Immature natural killer cell (primary cell): ENCODE measurements at regions not wholly inside any gene's neighbourhood (a gene's known extent, or its start where the extent isn't known, plus 50 kb on each side); places are given as distances from the start of the nearest gene placed in this dataset.

Experiments used
- DNase-seq, 3 donors: peaks; one replicate each; pipeline ENCODE4 v3.0.0; 2022; ENCODE audit warnings: mixed read lengths in 1 of 3
- H3K27ac Mint-ChIP-seq, 6 donors: one replicate each; pipeline ENCODE4 v1.8.0; 2020; ENCODE audit warnings: mixed read lengths in 6 of 6, mild to moderate bottlenecking in 5 of 6, inconsistent platforms in 4 of 6, moderate library complexity in 3 of 6
- H3K27me3 Mint-ChIP-seq, 3 donors: one replicate each; pipeline ENCODE4 v1.8.0; 2020 to 2021; ENCODE audit warnings: low read depth in 3 of 3, mild to moderate bottlenecking in 3 of 3, mixed read lengths in 3 of 3, moderate library complexity in 3 of 3, inconsistent platforms in 1 of 3
- H3K36me3 Mint-ChIP-seq, 3 donors: one replicate each; pipeline ENCODE4 v1.8.0; 2020; ENCODE audit warnings: mixed read lengths in 3 of 3, inconsistent platforms in 2 of 3, mild to moderate bottlenecking in 2 of 3
- H3K4me1 Mint-ChIP-seq, 2 donors: one replicate each; pipeline ENCODE4 v1.8.0; 2020; ENCODE audit warnings: inconsistent platforms in 2 of 2, mild to moderate bottlenecking in 2 of 2, mixed read lengths in 2 of 2, moderate library complexity in 1 of 2
- H3K4me3 Mint-ChIP-seq, 5 donors: one replicate each; pipeline ENCODE4 v1.8.0; 2020; ENCODE audit warnings: mild to moderate bottlenecking in 5 of 5, mixed read lengths in 5 of 5, inconsistent platforms in 3 of 5, moderate library complexity in 3 of 5
- H3K9me3 Mint-ChIP-seq, 6 donors: one replicate each; pipeline ENCODE4 v1.8.0; 2020; ENCODE audit warnings: mild to moderate bottlenecking in 6 of 6, mixed read lengths in 6 of 6, inconsistent platforms in 4 of 6, moderate library complexity in 3 of 6

DNA sequence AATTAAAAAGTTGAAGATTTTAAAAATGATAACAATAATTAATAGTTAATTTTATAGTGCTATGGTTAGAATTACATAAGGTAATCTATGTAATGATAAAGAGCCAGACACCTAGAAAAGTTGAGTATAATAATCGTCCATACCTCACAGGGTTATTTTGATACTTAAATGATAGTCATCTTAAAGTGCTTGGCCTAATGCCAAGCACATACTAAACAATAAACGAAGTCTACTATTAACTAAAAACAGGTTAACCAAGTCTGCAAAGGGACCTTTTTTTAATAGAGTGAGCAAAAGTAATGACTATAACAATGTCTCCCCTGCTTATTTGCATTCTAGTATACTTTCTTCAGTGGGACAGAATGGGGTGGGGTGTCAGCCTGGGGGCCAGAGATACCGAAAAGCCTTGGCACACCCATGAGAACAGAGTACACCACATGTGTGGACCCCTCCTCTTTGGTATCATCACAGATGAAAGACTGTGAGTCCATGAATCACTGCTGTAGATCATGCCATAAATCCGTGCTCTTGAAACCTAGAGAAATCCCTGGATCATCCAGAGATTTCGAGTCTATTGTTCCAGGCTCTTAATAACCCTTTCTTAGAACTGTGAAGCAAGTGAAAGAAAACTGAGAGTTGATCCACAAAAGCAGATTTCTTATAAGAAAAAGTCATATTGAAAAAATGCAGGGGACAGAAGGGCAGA, 249.5 kb downstream of the PRELID2 start:
- Mint-ChIP-seq H3K27ac (no peak overlapping the region), H3K27me3 (peaks cover 0 to 3% (median 2%) of the 10 kb centered on the region in 3 donors), H3K4me3 (no peak overlapping the region), H3K36me3 (no peaks in the 10 kb centered on the region), H3K9me3 (peaks cover 6 to 41% (median 17%) of the 10 kb centered on the region in 6 donors), H3K4me1 (no peaks in the 10 kb centered on the region)
- no peak for DNase-seq

DNA sequence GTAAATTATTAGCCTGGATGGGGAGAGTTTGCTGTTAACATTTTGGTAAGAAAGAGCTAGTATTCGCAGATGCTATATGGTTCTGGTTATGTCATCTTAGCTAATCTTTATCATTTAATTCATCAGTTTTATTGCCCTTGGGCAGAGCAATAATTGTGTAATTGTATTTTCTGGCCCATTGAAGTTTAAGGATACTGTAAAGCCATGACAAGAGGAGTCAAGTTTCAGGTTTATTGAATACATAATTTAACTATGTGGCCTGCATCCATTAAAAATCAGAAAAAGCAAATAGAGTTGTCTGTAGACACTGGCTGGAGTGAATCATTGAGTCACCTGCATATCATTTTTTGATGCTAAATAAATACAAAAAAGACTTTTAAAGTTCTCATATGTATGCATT, 255.8 kb downstream of the PRELID2 start:
- Mint-ChIP-seq H3K27me3 (peaks cover 0 to 3% (median 0%) of the 10 kb centered on the region in 3 donors), H3K9me3 (peaks cover 20 to 50% (median 37%) of the 10 kb centered on the region in 6 donors), H3K4me1 (no peaks in the 10 kb centered on the region), H3K36me3 (no peaks in the 10 kb centered on the region), H3K4me3 (no peak overlapping the region), H3K27ac (no peak overlapping the region)
- DNase-seq = no peak

DNA sequence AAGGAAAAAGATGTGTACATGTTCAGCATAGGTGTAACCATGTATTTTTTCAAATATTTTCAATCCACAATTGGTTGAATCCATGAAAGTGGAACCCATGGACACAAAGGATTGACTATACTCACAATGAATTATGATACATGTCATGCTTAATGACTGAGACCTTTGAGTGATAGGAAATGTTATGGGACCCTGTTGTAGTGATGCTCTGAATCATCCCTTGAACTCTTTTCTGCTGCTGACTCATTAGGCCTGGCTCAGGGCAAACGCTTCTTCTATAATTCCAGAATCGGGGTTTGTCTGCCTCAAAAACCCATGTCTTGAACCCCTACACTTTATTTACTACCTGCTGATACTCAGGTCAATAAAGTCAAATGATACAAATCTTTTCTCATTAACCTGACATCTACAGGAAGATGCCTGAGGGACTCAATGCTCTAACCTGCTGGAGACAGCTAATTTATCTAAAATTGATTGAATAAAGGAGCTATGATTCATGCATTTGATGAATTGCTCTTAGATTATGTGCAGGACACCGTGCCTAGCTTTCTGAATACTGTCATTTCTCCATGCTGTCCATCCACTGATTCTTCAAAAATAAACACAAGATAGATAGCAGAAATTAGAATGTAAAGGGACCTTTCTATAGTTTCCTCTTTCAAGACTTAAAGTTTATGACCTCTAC, 260.1 kb downstream of the PRELID2 start:
- no peak for DNase-seq
- Mint-ChIP-seq H3K9me3 (peaks cover 14 to 43% (median 35%) of the 10 kb centered on the region in 6 donors), H3K4me3 (no peak overlapping the region), H3K36me3 (no peaks in the 10 kb centered on the region), H3K27me3 (peaks cover 0 to 2% (median 0%) of the 10 kb centered on the region in 3 donors), H3K4me1 (no peaks in the 10 kb centered on the region), H3K27ac (no peak overlapping the region)

DNA sequence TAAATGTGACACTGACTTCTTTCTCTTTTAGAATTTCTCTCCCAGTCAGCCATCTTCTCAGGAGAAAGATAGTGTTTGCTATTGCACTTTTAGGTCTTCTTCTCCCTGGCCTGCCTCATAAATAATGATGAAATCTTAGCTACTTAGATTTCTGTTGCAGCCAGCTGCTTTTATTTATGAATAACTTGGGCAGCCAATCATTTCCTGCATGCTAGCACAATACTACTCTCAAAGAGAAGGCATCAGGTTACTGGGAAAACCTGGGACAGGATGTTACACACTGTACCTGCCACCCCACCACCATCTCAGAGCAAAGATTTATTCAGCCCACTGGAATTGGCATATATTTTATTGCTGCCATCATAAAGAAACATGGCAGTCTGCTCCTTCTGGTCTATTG, 266.6 kb downstream of the PRELID2 start:
- H3K27ac Mint-ChIP-seq = no peak overlapping the region
- peaks cover 0 to 5% (median 4%) of the 10 kb centered on the region in 3 donors for H3K27me3 Mint-ChIP-seq
- DNase-seq = no peak
- H3K9me3 Mint-ChIP-seq = peaks cover 8 to 27% (median 18%) of the 10 kb centered on the region in 6 donors
- no peaks in the 10 kb centered on the region for H3K36me3 Mint-ChIP-seq
- no peak overlapping the region for H3K4me3 Mint-ChIP-seq
- no peaks in the 10 kb centered on the region for H3K4me1 Mint-ChIP-seq

DNA sequence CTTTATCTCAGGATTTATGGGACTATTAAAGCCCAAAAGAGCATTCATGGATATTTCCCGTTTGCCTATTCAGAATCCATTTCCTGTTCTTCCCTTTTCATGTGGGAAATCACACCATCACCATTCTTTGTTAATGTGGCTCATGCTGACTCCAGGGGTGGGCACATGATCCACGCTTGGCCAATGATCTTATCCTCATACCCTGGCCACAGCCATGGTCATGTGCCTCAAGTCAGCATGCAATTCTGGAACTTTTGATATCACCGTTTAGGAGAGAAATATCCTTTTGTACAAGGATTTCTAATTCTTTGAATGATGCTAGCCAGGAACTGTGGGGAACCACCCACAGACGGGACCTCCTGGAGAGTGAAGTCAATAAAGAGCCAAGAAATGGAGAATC, 272.2 kb downstream of the PRELID2 start:
- Mint-ChIP-seq H3K27ac (no peak overlapping the region), H3K4me3 (no peak overlapping the region), H3K9me3 (peaks cover 4 to 32% (median 14%) of the 10 kb centered on the region in 6 donors), H3K27me3 (peaks cover 0 to 3% (median 2%) of the 10 kb centered on the region in 3 donors), H3K4me1 (no peaks in the 10 kb centered on the region), H3K36me3 (no peaks in the 10 kb centered on the region)
- DNase-seq = no peak

DNA sequence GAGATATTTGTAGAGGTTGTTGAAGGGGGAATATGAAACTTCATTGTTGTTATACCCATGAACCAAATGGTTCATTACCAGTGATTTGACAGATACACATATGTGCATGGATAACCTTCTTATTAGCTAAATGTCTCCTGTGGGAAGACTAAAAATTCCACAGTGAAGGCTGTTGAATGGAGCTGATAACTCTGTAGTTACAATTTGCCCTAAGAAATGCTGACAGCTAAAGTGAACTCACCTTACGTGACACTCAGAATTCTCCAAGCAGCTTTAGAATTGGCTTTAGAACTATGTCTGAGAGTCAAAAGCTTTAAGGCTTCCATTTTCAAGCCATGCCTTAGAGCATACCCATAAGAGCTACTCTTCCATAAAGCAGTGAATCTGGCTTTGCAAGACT, 276.9 kb downstream of the PRELID2 start:
- H3K4me3 Mint-ChIP-seq = no peak overlapping the region
- H3K27ac Mint-ChIP-seq = no peak overlapping the region
- no peaks in the 10 kb centered on the region for H3K4me1 Mint-ChIP-seq
- no peak for DNase-seq
- H3K9me3 Mint-ChIP-seq = peaks cover 7 to 39% (median 17%) of the 10 kb centered on the region in 6 donors
- H3K27me3 Mint-ChIP-seq = no peaks in the 10 kb centered on the region
- no peaks in the 10 kb centered on the region for H3K36me3 Mint-ChIP-seq

DNA sequence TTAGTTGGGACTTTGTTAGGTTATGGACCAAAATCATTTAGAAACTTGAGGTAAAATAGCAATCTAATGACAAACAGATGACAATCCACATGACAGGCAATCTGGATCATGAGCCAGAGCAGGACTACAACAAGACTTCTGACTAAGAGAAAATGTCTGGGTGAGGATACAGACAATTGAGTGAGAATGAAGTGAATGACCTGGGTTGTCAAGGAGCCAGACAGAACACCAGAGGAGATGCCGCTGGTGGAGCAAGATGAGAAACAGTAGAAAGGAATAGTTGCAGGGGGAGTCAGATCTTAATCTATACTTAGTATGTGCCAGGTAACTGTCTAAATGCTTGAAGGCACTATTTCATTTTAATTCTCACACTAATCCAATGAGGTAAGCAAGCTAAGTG, 277.8 kb downstream of the PRELID2 start:
- no peak for DNase-seq
- no peaks in the 10 kb centered on the region for H3K27me3 Mint-ChIP-seq
- no peaks in the 10 kb centered on the region for H3K4me1 Mint-ChIP-seq
- H3K4me3 Mint-ChIP-seq = no peak overlapping the region
- H3K9me3 Mint-ChIP-seq = peaks cover 7 to 35% (median 16%) of the 10 kb centered on the region in 6 donors
- H3K27ac Mint-ChIP-seq = no peak overlapping the region
- H3K36me3 Mint-ChIP-seq = no peaks in the 10 kb centered on the region

DNA sequence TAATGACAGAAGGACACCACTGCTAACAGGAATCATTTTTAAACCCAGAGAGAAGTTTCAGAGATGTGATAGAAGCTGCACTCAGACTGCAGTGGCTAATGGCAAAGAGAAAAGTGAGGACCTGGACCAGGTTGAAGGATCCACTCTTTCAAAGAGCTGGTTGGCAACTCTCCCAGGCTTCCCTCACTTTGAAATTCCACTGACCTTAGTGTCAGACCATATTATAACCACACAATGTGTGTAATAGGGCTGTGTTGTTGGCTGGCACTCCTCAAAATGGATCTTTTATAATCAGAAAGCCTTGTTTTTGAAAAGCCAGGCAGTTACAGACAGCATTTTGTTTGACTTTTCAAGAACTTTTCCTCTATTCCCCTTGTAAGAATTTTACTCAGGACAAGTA, 280.7 kb downstream of the PRELID2 start:
- H3K4me1 Mint-ChIP-seq = no peaks in the 10 kb centered on the region
- no peak for DNase-seq
- no peak overlapping the region for H3K27ac Mint-ChIP-seq

DNA sequence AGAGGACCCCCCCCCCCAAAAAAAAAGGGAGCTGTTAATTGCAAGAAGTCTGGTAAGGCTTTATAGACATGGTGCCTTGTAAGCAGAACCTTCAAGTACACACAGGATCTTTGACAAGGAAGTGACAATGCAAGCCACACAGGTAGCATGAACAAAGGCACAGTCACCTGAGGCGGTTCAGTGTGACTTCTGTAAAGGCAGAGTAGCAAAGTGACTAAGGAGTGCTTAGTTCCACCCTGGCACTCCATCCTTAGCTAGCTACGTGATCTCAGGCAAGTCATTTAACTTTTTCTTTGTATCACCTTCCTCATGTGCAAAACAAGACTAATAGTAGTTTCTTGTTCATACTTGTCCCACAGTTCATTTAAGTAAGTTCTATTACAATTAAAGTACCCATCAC, 282.0 kb downstream of the PRELID2 start:
- H3K4me3 Mint-ChIP-seq = no peak overlapping the region

More for the DNA sequence above, 280.7 kb downstream of the PRELID2 start:
- Mint-ChIP-seq H3K9me3 (peaks cover 6 to 31% (median 12%) of the 10 kb centered on the region in 6 donors), H3K27me3 (peaks cover 0 to 1% (median 0%) of the 10 kb centered on the region in 3 donors), H3K4me3 (no peak overlapping the region), H3K36me3 (no peaks in the 10 kb centered on the region)

DNA sequence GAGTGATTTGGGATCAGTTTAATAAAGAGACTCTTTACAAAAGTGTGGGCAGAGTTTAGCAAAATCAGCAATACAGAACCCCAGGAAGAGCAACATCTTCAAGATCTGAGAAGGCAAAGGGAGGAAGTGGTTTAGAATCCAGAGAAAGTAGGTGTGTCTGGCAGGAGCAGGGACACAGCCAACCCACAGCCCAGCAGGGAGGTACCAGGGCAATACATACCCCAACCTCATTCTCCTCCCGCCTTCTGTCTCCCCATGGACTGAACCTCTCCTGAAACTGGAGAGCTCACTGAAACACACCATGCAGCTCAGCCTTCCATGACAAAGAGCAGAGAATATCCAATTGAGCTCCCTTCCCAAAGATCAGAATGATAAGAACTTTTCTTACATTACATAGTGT, 283.4 kb downstream of the PRELID2 start:
- Mint-ChIP-seq H3K36me3 (no peaks in the 10 kb centered on the region), H3K9me3 (peaks cover 4 to 27% (median 14%) of the 10 kb centered on the region in 6 donors), H3K4me3 (no peak overlapping the region), H3K27ac (no peak overlapping the region), H3K4me1 (no peaks in the 10 kb centered on the region), H3K27me3 (peaks cover 2 to 3% (median 2%) of the 10 kb centered on the region in 3 donors)
- DNase-seq = no peak

More for the DNA sequence above, 282.0 kb downstream of the PRELID2 start:
- no peak overlapping the region for H3K27ac Mint-ChIP-seq
- peaks cover 5 to 38% (median 13%) of the 10 kb centered on the region in 6 donors for H3K9me3 Mint-ChIP-seq
- DNase-seq = no peak
- H3K4me1 Mint-ChIP-seq = no peaks in the 10 kb centered on the region
- peaks cover 2 to 3% (median 2%) of the 10 kb centered on the region in 3 donors for H3K27me3 Mint-ChIP-seq
- no peaks in the 10 kb centered on the region for H3K36me3 Mint-ChIP-seq

DNA sequence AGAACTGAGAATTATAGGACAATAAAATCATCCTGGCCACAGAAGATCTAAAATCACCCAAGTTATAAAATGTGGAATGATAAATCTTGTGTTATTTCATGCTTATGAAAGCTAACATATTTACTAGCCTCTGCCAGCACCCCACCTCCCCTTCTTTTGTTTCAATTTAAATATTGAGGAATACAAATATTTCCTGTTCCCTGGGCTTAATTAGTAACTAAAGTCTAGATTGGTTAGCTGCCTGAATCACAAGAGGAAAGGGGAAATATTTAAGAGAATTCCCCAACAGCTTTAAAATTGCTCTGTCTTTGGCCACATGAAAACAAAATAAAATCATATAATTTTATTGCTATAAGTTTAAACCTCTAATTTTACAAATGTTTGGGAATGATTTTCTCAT, 287.0 kb downstream of the PRELID2 start:
- Mint-ChIP-seq H3K27ac (no peak overlapping the region), H3K4me3 (no peak overlapping the region), H3K27me3 (peaks cover 2 to 3% (median 2%) of the 10 kb centered on the region in 3 donors), H3K4me1 (no peaks in the 10 kb centered on the region), H3K36me3 (no peaks in the 10 kb centered on the region), H3K9me3 (peaks cover 2 to 21% (median 9%) of the 10 kb centered on the region in 6 donors)
- no peak for DNase-seq

DNA sequence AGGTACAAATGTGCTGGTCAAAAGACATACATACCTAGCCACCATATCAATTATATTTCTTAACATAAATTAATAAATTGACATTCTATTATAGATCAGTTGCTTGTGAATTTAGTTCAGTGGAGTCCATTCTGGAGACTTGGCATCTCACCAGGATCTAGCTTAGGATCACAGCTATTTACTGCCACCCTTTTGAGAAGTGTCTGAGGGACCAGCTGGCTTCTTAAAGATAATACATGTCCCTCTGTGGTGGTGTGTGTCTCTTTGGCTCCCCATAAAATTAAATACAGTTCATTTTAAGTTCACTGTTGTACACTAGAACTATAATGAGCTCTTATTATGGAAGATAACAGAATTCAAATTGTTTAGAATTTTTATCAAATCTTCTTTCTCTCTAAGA, 290.7 kb downstream of the PRELID2 start:
- DNase-seq = no peak
- Mint-ChIP-seq H3K4me1 (no peaks in the 10 kb centered on the region), H3K36me3 (no peaks in the 10 kb centered on the region), H3K4me3 (no peak overlapping the region), H3K27me3 (peaks cover 2 to 3% (median 3%) of the 10 kb centered on the region in 3 donors), H3K9me3 (peaks cover 2 to 16% (median 7%) of the 10 kb centered on the region in 6 donors), H3K27ac (no peak overlapping the region)

DNA sequence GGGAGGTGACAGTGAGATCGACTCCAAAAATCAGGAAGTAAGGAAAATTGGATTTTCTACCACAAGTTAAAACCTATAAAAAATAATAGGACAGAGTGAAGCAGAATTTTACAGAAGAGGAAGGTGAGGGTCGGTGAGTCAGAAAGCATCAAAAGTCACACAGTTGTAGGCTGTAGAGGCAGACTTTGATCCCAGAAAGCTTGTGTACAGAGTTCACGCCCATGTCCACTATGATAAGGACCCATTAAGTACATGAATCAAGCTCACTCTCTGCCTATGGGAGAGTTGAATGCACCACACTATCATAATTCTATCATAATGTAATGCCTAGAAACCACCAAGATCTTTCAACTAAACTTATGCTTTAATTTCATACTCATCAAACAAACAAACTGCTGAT, 291.2 kb downstream of the PRELID2 start:
- H3K27ac Mint-ChIP-seq = no peak overlapping the region
- H3K27me3 Mint-ChIP-seq = peaks cover 1 to 3% (median 2%) of the 10 kb centered on the region in 3 donors
- H3K4me1 Mint-ChIP-seq = no peaks in the 10 kb centered on the region
- no peak for DNase-seq
- no peak overlapping the region for H3K4me3 Mint-ChIP-seq
- no peaks in the 10 kb centered on the region for H3K36me3 Mint-ChIP-seq
- peaks cover 2 to 16% (median 7%) of the 10 kb centered on the region in 6 donors for H3K9me3 Mint-ChIP-seq

DNA sequence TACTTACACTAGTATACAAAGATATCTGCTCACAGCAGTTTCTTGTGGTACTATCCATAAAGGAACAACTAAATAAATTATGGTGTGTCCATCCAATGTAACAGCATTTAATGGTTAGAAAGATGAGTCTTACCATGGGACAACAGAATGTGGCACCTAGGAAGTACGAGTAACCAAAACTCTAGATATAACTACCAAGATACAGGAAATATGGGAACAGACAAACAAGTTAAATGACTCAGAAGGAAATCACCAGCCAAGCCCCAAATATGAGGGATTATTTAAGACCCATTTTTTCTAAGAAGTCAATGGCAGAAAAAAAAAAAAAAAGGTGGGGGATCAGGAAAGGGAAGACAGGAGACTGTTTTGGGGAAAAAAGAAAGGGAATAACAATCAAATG, 294.8 kb downstream of the PRELID2 start:
- Mint-ChIP-seq H3K36me3 (no peaks in the 10 kb centered on the region), H3K4me3 (no peak overlapping the region), H3K27ac (no peak overlapping the region), H3K9me3 (peaks cover 5 to 16% (median 11%) of the 10 kb centered on the region in 6 donors), H3K4me1 (no peaks in the 10 kb centered on the region), H3K27me3 (peaks cover 0 to 1% (median 0%) of the 10 kb centered on the region in 3 donors)
- DNase-seq = no peak
